ENCODE measurements at regions not wholly inside any gene's neighbourhood (a gene's known extent, or its start where the extent isn't known, plus 50 kb on each side); places are given as distances from the start of the nearest gene placed in this dataset.
A peak's percentile ranks its signal among the peaks of the same experiment; 100 is the strongest.

DNA sequence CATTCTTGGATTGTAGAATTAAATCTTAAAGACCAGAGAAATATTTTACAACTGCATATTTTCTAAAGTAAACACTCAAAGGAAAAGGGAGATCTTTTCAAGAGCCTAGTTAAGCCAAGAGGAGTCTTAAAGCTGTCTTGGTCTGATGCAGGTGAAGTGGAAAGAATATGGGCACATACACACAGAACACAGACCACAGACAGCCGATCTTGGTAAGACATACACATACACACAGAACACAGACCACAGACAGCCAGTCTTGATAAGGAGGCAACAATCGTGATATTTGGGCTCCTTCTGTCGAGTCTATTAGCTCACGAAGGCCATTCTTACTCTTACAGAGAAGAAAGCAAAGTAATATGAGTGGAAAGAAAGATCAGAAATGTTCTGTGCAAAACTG is 1153.9 kb upstream of the TMPRSS15 start:
- no peak for DNase-seq (ENCODE audit: extremely low read depth, low read depth)

DNA sequence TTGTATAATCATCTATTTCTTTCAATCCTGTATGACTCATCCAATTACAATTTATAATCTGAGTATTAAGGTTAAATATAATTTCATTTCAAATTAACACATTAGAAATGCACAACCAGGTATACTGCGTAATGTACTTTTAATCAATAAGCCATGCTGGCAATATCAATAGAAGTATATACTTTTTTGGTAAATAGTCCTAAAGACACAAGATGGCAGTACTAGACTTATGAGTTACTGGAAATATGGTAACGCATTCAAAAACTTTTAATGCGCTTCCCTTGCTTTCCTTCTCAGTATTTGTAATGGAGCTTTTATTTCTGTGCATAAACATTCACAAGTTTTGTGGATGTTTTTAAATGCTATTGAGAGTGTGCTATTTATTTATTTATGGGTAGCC is 1162.0 kb upstream of the TMPRSS15 start:
- DNase-seq (ENCODE audit: extremely low read depth, low read depth), result no peak

DNA sequence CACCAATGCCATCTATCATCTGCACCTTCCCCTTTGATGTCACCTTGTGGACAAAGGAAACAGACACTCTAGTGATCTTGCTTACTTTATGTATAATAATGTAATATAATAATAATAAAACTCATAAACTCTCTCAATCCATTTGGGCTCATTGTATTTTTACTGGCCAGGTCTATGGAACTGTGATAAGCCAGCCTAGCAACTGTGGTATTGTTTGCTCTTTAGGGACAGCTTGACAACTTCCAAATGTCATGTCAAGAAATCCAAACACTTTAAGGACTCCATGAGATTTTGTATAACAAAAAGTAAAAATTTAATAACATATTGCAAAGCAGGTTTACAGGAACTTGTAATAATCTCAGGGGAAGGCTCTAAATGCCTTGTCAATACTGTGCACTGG is 1163.4 kb upstream of the TMPRSS15 start:
- no peak for DNase-seq (ENCODE audit: extremely low read depth, low read depth)

DNA sequence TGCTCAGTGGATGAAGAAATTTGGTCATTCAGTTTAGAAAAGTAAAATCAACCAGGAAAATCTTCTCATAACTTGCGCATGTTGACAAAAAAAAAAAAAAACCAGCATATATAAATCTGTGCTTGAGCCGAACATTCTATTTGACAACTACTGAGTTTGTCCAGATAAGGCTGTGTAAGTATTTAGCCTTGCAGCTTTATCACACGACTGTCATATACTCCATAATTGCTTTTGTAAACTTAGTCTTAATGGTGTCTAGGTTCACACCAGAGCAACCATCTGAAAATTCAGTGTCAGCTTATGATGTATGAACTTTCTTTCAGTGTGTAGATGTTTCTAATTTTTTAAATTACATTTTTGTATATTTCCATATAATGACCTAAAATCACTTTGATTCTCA is 1173.8 kb upstream of the TMPRSS15 start:
- no peak for DNase-seq (ENCODE audit: extremely low read depth, low read depth)

DNA sequence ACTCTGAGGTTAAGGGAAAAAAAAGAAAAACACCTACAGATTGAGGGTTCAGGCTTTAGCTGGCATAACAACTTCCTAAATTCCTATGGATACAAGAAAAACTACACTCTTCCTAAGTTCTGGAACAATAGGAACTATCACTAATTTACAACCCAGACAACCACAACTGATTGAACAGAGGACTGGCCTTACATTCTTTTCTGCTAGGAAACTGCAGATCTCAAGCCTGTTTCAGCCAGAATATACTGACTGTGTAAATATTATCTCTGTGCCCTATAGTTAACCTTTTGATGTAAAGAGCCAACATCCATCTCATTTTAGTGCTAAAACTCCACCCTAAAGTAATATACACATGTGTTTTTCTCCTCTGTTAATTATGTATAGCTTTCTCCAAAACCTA is 1186.5 kb upstream of the TMPRSS15 start:
- no peak for DNase-seq (ENCODE audit: extremely low read depth, low read depth)

DNA sequence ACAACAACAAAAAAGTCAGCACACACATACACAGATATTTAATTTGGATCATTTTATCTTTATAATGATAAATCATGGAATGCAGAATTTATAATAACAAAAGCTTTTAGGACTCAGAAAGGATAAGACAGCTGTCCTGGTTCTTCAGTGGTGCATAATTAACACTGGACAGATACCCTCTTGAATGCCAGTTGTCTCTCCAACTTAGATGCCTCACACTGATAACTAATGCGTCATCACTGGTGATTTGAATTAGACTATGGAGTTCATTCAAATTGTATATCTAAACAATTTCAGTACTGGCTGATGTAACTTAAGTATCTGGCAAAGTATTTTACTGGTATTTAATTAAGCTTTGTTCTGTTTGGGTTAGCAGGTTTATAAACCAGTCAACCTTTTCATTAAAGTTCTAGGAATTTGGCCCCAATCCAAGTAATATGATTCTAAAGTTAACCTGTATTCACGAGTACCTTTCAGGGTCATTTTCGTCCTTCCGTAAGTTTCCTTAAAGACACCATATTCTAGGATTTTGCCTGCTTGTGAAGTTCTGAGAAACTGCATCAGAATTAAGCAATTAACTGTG is 1199.5 kb upstream of the TMPRSS15 start:
- DNase-seq (ENCODE audit: extremely low read depth, low read depth), result no peak

DNA sequence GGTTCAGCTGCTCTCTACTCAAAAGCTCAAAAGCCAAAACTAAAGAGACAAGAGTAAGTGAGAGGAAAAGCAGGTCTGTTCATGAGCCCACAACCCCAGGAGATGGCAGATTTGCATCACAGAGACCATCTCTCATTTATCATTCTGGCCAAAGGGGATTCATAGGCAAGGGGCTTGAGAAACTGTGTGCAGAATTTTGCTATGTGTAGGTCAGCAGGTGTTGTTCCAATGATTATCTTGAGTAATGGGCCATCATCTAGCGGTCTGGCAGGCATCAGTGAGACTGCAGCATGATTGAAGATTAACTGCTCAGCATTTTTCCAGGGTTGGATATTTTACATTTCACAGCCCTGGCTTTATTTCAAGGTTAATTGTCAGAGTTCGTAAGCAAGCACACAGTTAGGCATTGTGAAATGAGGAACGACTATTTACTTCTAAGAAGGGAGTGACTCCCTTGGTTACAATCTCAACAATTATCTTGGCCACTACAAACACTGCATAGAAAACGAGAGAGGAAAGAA is 1204.6 kb upstream of the TMPRSS15 start:
- DNase-seq (ENCODE audit: extremely low read depth, low read depth), result no peak

DNA sequence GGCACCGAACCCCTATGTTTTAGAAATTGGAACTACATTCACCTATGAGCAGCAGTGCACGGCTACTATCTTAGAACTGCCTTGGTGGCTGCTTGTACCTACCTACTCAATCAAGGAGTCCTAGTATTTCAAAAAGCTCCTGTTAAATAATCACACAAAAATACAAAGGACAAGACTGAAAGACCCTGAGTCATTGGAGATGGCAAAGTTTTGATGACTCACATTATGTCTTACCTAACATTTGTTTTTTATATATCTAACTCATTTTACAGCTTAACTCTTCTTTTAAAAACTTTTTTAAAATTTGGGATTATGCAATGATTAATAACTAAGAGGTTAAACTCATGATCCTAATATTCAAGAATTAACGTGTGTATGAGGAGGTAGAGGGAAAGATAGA is 1206.0 kb upstream of the TMPRSS15 start:
- no peak for DNase-seq (ENCODE audit: extremely low read depth, low read depth)

DNA sequence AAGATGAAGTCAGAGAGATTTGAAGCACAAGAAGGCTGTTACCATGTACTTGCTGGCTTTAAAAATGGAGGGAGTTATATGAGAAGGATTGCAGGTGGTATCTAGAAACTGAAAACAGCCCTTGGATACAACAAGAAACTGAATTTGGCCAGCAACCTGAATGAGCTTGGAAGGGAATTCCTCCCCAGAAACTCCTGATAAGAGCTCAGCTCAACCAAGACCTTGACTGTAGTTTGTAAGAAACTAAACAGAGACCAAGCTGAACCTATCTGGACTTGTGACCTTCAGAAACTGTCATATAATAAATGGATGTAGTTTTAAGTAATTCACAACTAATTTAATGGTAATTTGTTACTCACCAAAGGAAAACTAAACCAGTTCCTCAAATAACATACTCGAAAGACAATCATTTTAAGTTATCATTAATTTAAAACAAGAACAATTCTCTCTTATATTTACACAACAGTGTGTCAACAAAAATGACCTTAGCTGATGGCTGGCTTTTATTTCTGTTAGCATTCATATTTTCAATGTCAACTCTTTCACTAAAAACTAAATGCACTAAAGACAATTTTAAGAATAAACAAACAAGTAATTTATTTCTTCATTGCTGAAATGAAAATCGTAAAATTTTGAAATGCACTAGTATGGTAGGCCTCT is 1218.4 kb upstream of the TMPRSS15 start:
- no peak for DNase-seq (ENCODE audit: extremely low read depth, low read depth)

DNA sequence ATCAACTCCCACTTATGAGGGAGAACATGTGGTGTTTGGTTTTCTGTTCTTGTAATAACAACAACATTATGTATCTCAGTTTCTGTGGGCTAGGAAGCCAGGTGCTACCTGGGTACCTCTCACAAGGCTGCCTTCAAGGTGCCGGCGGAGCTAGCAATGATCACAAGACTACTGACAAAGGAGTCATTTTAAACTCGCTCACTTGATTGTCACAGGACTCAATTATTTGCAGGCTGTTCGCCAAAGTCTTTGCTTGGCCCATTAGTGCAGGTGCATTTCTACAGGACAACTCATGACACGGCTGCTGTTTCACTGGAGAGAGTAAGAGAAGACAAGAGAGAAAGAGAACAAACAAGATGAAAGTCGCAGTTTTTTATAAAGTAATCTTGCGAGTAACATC is 1237.4 kb upstream of the TMPRSS15 start:
- no peak for DNase-seq (ENCODE audit: extremely low read depth, low read depth)

DNA sequence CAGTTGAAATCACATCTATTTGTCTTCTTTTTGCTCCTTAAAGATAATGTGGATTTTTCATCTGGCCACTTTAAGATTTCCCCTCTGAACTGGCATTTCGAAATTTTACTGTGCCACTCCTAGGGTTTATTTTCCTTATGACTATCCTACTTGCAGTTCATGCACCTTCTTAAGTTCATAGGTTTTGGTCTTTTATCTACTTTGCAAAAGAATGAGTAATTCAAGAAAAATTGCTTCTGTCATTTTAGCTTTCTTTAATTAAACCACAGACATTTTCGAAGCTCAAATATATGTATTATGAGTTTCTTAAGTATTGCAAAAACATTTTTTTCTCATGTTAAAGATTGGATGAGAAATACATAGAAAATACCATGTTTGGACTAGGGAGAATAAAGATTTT is 1244.8 kb upstream of the TMPRSS15 start:
- no peak for DNase-seq (ENCODE audit: extremely low read depth, low read depth)

DNA sequence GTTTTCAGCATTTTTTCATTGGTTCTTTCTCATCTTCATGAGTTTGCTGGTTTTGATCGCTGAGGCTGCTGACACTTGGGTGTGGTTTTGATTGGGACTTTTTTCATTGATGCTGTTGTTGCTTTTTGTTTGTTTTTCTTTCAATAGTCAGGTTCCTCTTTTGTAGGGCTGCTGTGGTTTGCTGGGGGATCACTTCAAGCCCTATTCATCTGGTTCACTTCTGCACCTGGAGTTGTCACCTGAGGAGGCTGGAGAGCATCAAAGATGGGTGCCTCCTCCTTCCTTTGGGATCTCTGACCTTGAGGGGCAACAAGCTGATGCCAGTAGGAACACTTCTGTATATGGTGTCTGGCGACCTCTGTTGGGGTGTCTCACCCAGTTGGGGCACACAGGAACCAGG is 1279.9 kb upstream of the TMPRSS15 start:
- no peak for DNase-seq (ENCODE audit: extremely low read depth, low read depth)

DNA sequence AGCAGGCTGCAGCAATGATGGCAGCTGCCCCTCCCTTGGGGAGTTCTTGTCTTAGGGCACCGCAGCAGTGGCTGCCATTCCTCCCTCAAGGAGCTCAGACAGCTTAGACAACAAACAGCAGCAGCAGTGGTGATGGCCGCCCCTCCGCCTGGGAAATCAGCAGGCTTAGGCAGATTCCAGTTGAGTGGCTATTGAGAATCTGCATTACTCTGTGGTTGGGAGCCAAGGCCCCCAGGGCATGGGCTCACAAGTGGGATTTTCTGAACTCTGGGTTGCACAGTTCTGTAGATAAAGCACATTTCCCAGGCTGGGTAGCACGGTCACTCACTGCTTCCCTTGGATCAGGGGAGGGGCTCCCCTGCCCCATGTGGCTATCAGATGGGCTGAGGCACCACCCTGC is 1280.7 kb upstream of the TMPRSS15 start:
- DNase-seq (ENCODE audit: extremely low read depth, low read depth), result no peak

DNA sequence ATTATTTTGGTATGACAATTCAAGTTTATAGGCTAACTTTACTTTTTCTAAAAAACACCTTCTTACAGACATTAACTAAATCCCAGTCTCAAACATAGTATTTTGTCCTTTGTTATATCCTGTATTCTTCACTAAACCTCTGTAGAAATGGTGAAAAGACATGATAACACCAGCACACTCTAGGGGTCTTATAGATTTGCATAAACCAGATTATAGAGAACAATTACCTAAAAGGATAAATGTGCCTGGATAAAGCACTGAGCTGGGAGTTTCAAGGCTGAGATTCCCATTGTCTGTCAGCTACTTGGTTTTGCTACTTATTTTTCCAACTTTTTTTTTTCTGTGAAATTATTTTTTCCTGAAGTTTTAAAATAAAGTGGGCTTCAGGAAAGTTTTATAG is 1288.6 kb upstream of the TMPRSS15 start:
- DNase-seq (ENCODE audit: extremely low read depth, low read depth), result no peak

DNA sequence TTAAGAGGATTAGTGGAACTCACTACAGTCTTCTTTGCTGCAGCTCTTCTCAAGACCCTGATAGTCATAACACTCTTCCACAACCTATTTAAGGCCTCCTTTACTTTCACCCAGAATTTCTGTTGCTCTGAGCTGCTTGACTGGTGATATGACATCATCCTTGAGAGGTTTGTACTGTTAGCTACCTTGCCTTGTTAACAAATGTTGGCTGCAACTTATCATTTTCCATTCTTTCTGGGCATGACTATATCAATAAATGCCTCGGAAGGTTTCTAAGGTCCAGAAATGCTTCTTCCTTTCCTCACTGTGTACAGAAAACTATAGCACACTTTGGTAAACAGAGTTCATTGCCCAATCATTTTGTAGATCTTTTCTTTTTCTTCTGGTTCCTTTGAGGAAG is 1292.2 kb upstream of the TMPRSS15 start:
- no peak for DNase-seq (ENCODE audit: extremely low read depth, low read depth)

DNA sequence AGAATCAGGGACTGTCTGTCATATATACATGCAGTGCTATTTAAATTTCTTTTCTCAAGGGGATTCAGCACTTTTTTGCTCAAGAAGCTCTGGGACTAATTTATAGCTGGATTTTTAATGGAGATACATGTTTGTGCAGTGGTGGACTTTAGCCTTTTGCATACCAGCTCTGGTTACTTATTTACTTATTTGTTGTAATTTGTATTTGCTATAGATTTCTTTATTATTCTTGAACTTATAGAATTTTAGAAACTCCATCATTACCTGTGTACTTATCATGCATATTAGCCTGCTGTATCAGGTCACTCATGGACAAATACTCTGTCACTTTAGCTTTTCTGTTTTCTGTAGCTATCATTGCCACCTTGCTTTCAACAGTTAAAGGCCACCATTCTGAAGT is 1296.9 kb upstream of the TMPRSS15 start:
- no peak for DNase-seq (ENCODE audit: extremely low read depth, low read depth)

DNA sequence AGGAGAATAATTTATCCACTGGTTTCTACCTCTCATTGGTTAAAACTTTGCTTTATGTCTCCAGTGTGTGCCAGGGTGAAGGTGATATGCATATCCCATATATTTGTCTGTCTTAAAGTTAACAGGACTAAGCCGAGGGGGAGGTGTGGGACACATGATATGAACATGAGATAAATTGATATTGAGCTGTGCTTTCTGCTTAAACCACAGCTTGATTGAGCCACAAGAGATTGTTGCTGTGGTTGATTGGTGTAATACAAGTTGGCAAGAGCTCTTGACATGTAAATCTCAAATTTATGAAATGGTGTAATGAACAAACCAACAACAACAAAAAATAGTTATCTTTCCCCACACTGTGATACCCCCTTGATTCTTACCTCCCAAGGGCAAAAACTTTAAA is 1295.5 kb upstream of the NCAM2 start:
- no peak for DNase-seq (ENCODE audit: extremely low read depth, low read depth)

DNA sequence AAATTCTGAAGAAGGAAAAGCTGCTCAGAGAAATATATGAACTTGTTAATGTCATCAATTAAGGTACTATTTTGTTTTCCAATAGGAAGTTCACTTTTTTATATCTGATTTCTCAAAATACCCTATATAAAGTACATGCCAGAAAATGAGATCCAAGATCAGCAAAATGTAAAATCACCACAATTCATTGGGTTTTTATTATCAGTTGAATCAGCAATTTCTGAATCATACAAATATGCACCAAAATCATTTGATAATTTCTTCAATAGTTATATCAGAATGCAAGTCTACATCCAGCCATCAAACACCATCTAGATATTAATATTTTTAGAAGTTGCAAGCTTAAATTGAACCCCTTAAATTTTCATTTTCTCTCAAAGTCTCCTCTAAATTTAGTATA is 1293.4 kb upstream of the NCAM2 start:
- no peak for DNase-seq (ENCODE audit: extremely low read depth, low read depth)

DNA sequence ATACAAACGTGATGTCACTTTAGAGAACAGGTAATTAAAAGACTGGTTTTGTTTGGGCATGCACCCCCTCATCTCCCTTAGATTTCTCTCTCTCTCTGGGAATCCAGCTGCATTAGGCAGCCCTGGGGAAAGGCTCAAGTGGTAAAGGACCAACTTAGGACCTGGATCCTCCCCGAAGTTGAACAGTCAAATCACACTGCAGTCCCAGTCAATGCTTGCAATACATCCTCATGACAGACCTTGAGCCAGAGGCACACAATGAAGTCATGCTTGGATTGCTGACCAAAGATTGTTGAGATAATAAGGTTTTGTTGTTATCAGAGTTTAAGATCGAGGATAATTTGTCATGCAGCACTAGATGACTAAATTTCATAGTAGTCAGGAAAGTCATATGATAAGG is 1285.8 kb upstream of the NCAM2 start:
- no peak for DNase-seq (ENCODE audit: extremely low read depth, low read depth)

DNA sequence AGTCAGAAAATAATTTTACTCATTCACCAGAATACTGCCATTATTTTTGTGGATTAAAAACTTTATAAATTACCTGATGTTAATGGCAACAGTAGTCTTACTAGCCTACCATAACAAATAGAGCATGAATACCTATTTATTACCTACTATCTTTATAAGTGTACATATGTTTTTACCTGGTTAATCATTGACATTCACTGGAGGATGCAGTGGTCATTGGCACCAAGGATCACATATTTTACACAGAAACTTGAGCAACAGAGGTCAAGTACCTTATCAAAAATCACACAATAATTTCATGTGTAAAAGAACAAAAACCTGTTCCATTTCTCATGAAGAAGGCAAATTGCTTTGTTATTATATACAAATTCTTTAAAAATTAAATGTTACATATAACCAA is 1284.9 kb upstream of the NCAM2 start:
- no peak for DNase-seq (ENCODE audit: extremely low read depth, low read depth)

DNA sequence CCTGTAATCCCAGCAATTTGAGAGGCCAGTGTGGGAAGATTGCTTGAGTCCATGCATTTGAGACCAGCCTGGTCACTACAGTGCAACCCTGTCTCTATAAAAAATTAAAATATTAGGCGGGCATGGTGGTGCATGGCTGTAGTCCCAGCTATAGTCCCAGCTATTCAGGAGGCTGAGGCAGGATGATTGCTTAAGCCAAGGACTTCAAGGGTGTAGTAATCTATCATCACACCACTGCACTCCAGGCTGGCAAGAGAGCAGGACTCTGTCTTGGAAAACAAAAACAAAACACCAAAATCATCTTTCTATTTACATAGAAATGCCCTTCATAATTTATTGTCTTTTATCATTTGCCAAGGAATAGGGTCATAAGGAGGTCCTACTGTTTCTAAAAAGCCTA is 1274.1 kb upstream of the NCAM2 start:
- no peak for DNase-seq (ENCODE audit: extremely low read depth, low read depth)

DNA sequence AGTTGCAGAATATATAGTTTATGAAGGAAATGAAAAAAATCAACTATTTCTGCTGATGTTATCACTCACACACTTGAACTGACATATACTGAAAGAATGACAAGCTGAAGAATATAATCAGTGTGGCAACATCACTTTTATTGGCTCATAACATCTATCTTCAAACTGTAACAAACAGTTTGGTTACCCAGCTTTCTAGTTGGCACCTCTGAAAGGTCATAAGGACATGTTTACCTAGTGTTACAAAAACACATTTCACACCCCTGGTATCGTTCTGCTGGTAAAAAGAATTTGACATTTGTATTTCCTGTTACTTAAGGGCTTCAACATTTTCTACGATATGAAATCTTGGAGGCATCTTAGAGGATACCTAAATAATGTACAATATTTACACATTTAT is 1267.0 kb upstream of the NCAM2 start:
- peak; percentile 38 for DNase-seq (ENCODE audit: extremely low read depth, low read depth)

DNA sequence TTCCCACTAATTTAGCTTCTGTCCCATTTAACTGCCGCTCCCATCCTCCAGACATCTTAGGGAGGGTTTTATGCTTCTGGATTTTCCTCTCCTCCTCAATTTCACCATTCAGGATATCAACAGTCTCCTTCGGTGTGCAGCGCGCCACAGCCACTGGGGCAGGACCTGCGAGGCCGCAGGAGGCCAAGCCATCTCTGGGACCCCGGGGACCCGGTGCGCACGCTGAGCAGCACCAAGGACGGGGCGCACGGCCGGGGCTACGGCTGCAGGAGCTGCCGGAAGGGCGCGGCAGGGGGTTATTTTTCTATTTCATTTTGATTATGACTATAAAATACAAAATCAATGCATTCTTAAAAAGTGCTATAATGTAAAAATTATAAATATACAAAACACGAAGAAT is 1238.4 kb upstream of the NCAM2 start:
- DNase-seq (ENCODE audit: extremely low read depth, low read depth), result no peak

All from NCI-H460 (cell line).